SK-N-SH treated with all-trans-retinoic acid at 6 μM for 48 hours (cell line): ENCODE measurements at regions not wholly inside any gene's neighbourhood (a gene's known extent, or its start where the extent isn't known, plus 50 kb on each side); places are given as distances from the start of the nearest gene placed in this dataset.

Source experiments
- ATAC-seq: fragments of 200-7000 bp; cut with Tn5 transposase; 3 replicates; pipeline ENCODE4 v1.9.1; 2020; ENCODE audit warnings: mild to moderate bottlenecking, moderate library complexity
- ARNTL ChIP-seq: fragments of 450-650 bp; formaldehyde crosslinking; IDR thresholded peaks from 2 replicates; pipeline ENCODE4 v1.5.0; 2020; ENCODE audit warnings: low read depth, mild to moderate bottlenecking, moderate library complexity, borderline replicate concordance
- CSDC2 ChIP-seq: fragments of 250-450 bp; sonication (Bioruptor Pico); IDR thresholded peaks from 2 replicates; pipeline ENCODE4 v1.5.0; 2020; ENCODE audit warnings: mild to moderate bottlenecking, moderate library complexity
- ESRRG ChIP-seq: fragments of 250-450 bp; sonication (Bioruptor Pico); IDR thresholded peaks from 2 replicates; pipeline ENCODE4 v1.6.1; 2021; ENCODE audit warnings: mild to moderate bottlenecking
- GLIS3 ChIP-seq: fragments of 250-450 bp; sonication (Bioruptor Pico); IDR thresholded peaks from 2 replicates; pipeline ENCODE4 v1.5.0; 2020; ENCODE audit warnings: mild to moderate bottlenecking, moderate library complexity
- ISL1 ChIP-seq: fragments of 250-450 bp; sonication (Bioruptor Pico); IDR thresholded peaks from 2 replicates; pipeline ENCODE4 v2.1.2; 2022; ENCODE audit warnings: mild to moderate bottlenecking, moderate library complexity
- POU6F1 ChIP-seq: fragments of 250-450 bp; sonication (Bioruptor Pico); IDR thresholded peaks from 2 replicates; pipeline ENCODE4 v1.8.0; 2021; ENCODE audit warnings: low read depth, mild to moderate bottlenecking, moderate library complexity, borderline replicate concordance
- PPARA ChIP-seq: fragments of 250-450 bp; sonication (Bioruptor Pico); IDR thresholded peaks from 2 replicates; pipeline ENCODE4 v1.5.0; 2020; ENCODE audit warnings: mild to moderate bottlenecking, borderline replicate concordance
- RARB ChIP-seq: fragments of 250-450 bp; sonication (Bioruptor Pico); IDR thresholded peaks from 2 replicates; pipeline ENCODE4 v1.8.0; 2021; ENCODE audit warnings: mild to moderate bottlenecking, moderate library complexity
- SNAI2 ChIP-seq: fragments of 250-450 bp; sonication (Bioruptor Pico); IDR thresholded peaks from 2 replicates; pipeline ENCODE4 v1.5.0; 2020; ENCODE audit warnings: mild to moderate bottlenecking, moderate library complexity
- TCF4 ChIP-seq: fragments of 250-450 bp; sonication (Bioruptor Pico); IDR thresholded peaks from 2 replicates; pipeline ENCODE4 v1.8.0; 2021; ENCODE audit warnings: mild to moderate bottlenecking, moderate library complexity, borderline replicate concordance
- TOX ChIP-seq: fragments of 250-450 bp; sonication (Bioruptor Pico); IDR thresholded peaks from 2 replicates; pipeline ENCODE4 v1.8.0; 2021; ENCODE audit warnings: mild to moderate bottlenecking, moderate library complexity, borderline replicate concordance
- TSHZ2 ChIP-seq: fragments of 250-450 bp; sonication (Bioruptor Pico); IDR thresholded peaks from 2 replicates; pipeline ENCODE4 v1.5.0; 2020; ENCODE audit warnings: mild to moderate bottlenecking, moderate library complexity
- ZC3H10 ChIP-seq: fragments of 250-450 bp; sonication (Bioruptor Pico); IDR thresholded peaks from 2 replicates; pipeline ENCODE4 v1.5.1; 2021; ENCODE audit warnings: mild to moderate bottlenecking, moderate library complexity
- ZFP30 ChIP-seq: fragments of 450-650 bp; formaldehyde crosslinking; IDR thresholded peaks from 2 replicates; pipeline ENCODE4 v1.5.0; 2022; ENCODE audit warnings: mild to moderate bottlenecking, moderate library complexity
- ZNF565 ChIP-seq: fragments of 450-650 bp; formaldehyde crosslinking; conservative IDR thresholded peaks from 2 replicates; pipeline ENCODE4 v1.5.0; 2020; ENCODE audit warnings: low read depth, mild to moderate bottlenecking, moderate library complexity
- ZNF70 ChIP-seq: fragments of 450-650 bp; formaldehyde crosslinking; IDR thresholded peaks from 2 replicates; pipeline ENCODE4 v1.5.0; 2020; ENCODE audit warnings: mild to moderate bottlenecking, moderate library complexity
- TF ChIP-seq, protein P1 (sequence below): fragments of 250-450 bp; sonication (Bioruptor Pico); IDR thresholded peaks from 2 replicates; pipeline ENCODE4 v1.8.0; 2020; ENCODE audit warnings: mild to moderate bottlenecking, moderate library complexity, borderline replicate concordance
- TF ChIP-seq, protein P2 (sequence below): fragments of 250-450 bp; sonication (Bioruptor Pico); IDR thresholded peaks from 2 replicates; pipeline ENCODE4 v1.5.1; 2020; ENCODE audit warnings: low read depth, mild to moderate bottlenecking, moderate library complexity

- TF ChIP-seq TOX (CRISPR knock-in tag) = no peak
- TF ChIP-seq CSDC2 (CRISPR knock-in tag) = no peak
- TF ChIP-seq TCF4 = no peak
- no peak for TF ChIP-seq PPARA (CRISPR knock-in tag)
- no peak for TF ChIP-seq SNAI2 (CRISPR knock-in tag)
- TF ChIP-seq GLIS3 (CRISPR knock-in tag) = no peak
- no peak for TF ChIP-seq ARNTL (CRISPR knock-in tag)
These were observed 129.5 kb downstream of the SLC38A6 start (continued) for GRCh38 chr14:61110316-61111082.

DNA sequence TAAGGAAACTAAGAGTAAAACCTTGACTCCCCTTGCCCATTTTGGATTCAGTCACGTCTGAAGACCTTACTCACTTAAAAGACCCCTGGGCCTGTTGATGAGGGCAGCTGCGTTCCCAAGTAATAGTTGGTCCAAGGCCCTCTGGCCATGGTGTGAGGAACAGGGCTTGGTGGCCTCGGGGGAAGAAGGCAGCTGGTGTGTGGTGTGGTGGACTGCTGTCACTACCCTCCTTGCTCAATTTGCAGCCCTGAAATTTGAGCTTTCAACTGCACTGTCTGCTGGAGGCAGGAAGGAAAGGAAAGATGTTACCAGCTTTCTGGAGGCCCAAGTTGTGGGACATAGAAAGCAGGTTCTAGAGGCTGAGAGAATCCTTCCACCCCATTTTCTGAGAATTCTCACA lies 128.2 kb downstream of the SLC38A6 start:
- TF ChIP-seq, protein P1, sequence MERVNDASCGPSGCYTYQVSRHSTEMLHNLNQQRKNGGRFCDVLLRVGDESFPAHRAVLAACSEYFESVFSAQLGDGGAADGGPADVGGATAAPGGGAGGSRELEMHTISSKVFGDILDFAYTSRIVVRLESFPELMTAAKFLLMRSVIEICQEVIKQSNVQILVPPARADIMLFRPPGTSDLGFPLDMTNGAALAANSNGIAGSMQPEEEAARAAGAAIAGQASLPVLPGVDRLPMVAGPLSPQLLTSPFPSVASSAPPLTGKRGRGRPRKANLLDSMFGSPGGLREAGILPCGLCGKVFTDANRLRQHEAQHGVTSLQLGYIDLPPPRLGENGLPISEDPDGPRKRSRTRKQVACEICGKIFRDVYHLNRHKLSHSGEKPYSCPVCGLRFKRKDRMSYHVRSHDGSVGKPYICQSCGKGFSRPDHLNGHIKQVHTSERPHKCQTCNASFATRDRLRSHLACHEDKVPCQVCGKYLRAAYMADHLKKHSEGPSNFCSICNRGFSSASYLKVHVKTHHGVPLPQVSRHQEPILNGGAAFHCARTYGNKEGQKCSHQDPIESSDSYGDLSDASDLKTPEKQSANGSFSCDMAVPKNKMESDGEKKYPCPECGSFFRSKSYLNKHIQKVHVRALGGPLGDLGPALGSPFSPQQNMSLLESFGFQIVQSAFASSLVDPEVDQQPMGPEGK = no peak
- TF ChIP-seq SNAI2 (CRISPR knock-in tag) (no peak), PPARA (CRISPR knock-in tag) (no peak), ZC3H10 (CRISPR knock-in tag) (no peak), TCF4 (no peak), TOX (CRISPR knock-in tag) (no peak), CSDC2 (CRISPR knock-in tag) (no peak)
- ATAC-seq = no peak

- no peak for ATAC-seq
- TF ChIP-seq, protein P1 = no peak
- TF ChIP-seq, protein P2, sequence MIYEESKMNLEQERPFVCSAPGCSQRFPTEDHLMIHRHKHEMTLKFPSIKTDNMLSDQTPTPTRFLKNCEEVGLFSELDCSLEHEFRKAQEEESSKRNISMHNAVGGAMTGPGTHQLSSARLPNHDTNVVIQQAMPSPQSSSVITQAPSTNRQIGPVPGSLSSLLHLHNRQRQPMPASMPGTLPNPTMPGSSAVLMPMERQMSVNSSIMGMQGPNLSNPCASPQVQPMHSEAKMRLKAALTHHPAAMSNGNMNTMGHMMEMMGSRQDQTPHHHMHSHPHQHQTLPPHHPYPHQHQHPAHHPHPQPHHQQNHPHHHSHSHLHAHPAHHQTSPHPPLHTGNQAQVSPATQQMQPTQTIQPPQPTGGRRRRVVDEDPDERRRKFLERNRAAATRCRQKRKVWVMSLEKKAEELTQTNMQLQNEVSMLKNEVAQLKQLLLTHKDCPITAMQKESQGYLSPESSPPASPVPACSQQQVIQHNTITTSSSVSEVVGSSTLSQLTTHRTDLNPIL (CRISPR knock-in tag) = no peak
- TF ChIP-seq POU6F1 (no peak), ZFP30 (CRISPR knock-in tag) (no peak), ESRRG (CRISPR knock-in tag) (no peak), ZNF70 (CRISPR knock-in tag) (no peak), ZNF565 (CRISPR knock-in tag) (no peak), ZC3H10 (CRISPR knock-in tag) (no peak)
These were observed 127.6 kb downstream of the SLC38A6 start for GRCh38 chr14:61108496-61109141.

- no peak for ATAC-seq
These were observed 126.9 kb downstream of the SLC38A6 start for GRCh38 chr14:61107869-61108493.

More at GRCh38 chr14:61107869-61108493, 126.9 kb downstream of the SLC38A6 start:
- TF ChIP-seq ISL1 (CRISPR knock-in tag) (no peak), CSDC2 (CRISPR knock-in tag) (no peak), RARB (CRISPR knock-in tag) (no peak), TSHZ2 (no peak)
